Activated B cell treated with CpG ODN at 0.5 μM for 24 hours (primary cell): ENCODE measurements at regions not wholly inside any gene's neighbourhood (a gene's known extent, or its start where the extent isn't known, plus 50 kb on each side); places are given as distances from the start of the nearest gene placed in this dataset.

Experiments
- ATAC-seq: fragments of 200-7000 bp; cut with Tn5 transposase; one replicate; pipeline ENCODE4 v1.10.0; 2021; ENCODE audit warnings: low read depth, mild to moderate bottlenecking, moderate library complexity
- CTCF ChIA-PET: fragments of 350-600 bp; sonication (Branson Sonifier 250); formaldehyde crosslinking; loops from one replicate; lab custom pipeline; 2021; ENCODE audit warnings: antibody characterized with exemption; lab: Charles Lee
- POLR2A ChIA-PET: fragments of 350-600 bp; sonication (Branson Sonifier 250); formaldehyde crosslinking; loops from one replicate; lab custom pipeline; 2021; ENCODE audit warnings: antibody characterized with exemption; lab: Charles Lee
- DNase-seq: peaks from one replicate; pipeline ENCODE4 v3.0.0; 2022
- H3K27ac Mint-ChIP-seq: one replicate; pipeline ENCODE4 v1.8.0; 2020; ENCODE audit warnings: mixed read lengths
- H3K27me3 Mint-ChIP-seq: one replicate; pipeline ENCODE4 v1.8.0; 2021; ENCODE audit warnings: mixed read lengths
- H3K36me3 Mint-ChIP-seq: one replicate; pipeline ENCODE4 v1.8.0; 2021; ENCODE audit warnings: low read depth, mixed read lengths
- H3K4me1 Mint-ChIP-seq: one replicate; pipeline ENCODE4 v1.8.0; 2021; ENCODE audit warnings: mixed read lengths
- H3K4me3 Mint-ChIP-seq: one replicate; pipeline ENCODE4 v1.8.0; 2020; ENCODE audit warnings: mild to moderate bottlenecking, mixed read lengths
- H3K9me3 Mint-ChIP-seq: one replicate; pipeline ENCODE4 v1.8.0; 2020; ENCODE audit warnings: mixed read lengths
- intact Hi-C: fragments of 100-400 bp; cut with micrococcal nuclease; formaldehyde crosslinking; loops from one replicate; pipeline ENCODE4 v1.15.1; 2024
- TF ChIP-seq, protein P1 (sequence below): fragments of 200-600 bp; IDR thresholded peaks from one replicate; pipeline ENCODE4 v1.8.0; 2022; ENCODE audit warnings: antibody characterized with exemption, mild to moderate bottlenecking

DNA sequence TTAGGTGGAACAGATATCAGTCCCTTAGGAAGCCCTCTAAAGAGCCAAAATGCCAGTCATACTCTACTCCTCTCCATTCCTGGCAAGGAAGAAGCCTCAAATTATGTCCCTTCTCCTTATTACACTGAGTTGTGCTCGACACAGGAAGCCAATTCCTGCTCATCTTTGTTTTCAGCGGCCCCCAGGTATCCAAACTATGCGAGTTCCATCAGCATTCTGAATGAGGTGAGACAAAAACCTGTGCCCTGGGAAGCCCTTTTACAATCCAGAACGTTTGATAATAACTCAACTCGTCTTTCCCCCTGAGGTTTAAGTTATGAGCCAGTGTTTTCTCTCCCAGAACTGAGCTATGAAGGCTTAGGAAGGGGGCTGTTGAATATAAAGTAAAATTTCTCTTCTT, 580.5 kb downstream of the NXPH1 start:
- CTCF ChIA-PET = no interaction called here
- TF ChIP-seq, protein P1, sequence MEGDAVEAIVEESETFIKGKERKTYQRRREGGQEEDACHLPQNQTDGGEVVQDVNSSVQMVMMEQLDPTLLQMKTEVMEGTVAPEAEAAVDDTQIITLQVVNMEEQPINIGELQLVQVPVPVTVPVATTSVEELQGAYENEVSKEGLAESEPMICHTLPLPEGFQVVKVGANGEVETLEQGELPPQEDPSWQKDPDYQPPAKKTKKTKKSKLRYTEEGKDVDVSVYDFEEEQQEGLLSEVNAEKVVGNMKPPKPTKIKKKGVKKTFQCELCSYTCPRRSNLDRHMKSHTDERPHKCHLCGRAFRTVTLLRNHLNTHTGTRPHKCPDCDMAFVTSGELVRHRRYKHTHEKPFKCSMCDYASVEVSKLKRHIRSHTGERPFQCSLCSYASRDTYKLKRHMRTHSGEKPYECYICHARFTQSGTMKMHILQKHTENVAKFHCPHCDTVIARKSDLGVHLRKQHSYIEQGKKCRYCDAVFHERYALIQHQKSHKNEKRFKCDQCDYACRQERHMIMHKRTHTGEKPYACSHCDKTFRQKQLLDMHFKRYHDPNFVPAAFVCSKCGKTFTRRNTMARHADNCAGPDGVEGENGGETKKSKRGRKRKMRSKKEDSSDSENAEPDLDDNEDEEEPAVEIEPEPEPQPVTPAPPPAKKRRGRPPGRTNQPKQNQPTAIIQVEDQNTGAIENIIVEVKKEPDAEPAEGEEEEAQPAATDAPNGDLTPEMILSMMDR = no peak
- ATAC-seq (no peak), DNase-seq (no peak)
- H3K9me3 Mint-ChIP-seq = no peaks in the 10 kb centered on the region
- intact Hi-C loops = no loop called here
- no peak overlapping the region for H3K27ac Mint-ChIP-seq
- no peaks in the 10 kb centered on the region for H3K4me1 Mint-ChIP-seq
- no peak overlapping the region for H3K4me3 Mint-ChIP-seq
- no peaks in the 10 kb centered on the region for H3K36me3 Mint-ChIP-seq
- POLR2A ChIA-PET = no interaction called here
- H3K27me3 Mint-ChIP-seq = no peaks in the 10 kb centered on the region

DNA sequence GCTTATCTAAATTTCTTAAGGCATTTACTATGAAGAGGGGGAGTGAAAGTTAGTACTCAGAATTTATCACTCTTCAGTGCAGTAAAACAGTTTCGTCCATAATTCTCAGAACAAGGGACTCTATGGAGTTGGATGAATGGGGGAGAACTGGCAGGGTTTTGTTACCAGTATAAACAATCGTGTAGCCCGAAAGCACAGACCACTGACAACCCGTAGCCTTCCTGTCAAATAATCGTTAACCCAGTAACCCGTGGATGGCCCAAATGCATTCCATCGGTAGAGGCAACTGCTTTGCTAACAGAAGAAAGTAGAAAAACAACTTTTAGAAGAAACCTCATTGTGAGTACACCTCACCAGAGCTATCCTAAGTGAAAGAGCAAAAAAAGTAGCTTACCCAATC, 583.9 kb downstream of the NXPH1 start:
- ChIA-PET POLR2A (no interaction called here), CTCF (no interaction called here)
- intact Hi-C loops = no loop called here

DNA sequence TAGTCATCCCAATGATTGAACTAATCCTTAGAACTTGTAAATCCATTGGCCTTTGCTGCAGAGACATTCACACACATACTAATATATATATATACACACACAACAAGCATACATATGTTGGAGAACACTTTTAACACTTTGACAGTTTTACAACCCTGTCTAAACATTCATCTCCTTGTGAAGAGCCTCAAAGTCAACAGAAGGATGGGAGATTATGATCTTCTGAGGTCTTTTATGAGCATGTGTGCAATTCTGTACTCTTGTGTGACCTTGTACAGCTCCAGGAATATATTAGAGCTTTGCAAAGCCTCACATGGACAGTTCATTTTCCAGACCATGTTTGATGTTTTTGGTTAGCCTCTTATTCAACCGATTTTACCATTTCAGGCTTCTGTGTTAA, 589.0 kb downstream of the NXPH1 start:
- peaks cover 3% of the 10 kb centered on the region for H3K9me3 Mint-ChIP-seq
- ATAC-seq = no peak
- ChIA-PET POLR2A (no interaction called here), CTCF (no interaction called here)
- intact Hi-C loops = no loop called here
- H3K4me1 Mint-ChIP-seq = no peaks in the 10 kb centered on the region
- H3K27me3 Mint-ChIP-seq = no peaks in the 10 kb centered on the region
- no peaks in the 10 kb centered on the region for H3K36me3 Mint-ChIP-seq
- no peak overlapping the region for H3K4me3 Mint-ChIP-seq
- no peak overlapping the region for H3K27ac Mint-ChIP-seq
- no peak for DNase-seq
- TF ChIP-seq, protein P1 = no peak

More for the DNA sequence above, 583.9 kb downstream of the NXPH1 start:
- Mint-ChIP-seq H3K4me3 (no peak overlapping the region), H3K36me3 (no peaks in the 10 kb centered on the region), H3K4me1 (no peaks in the 10 kb centered on the region), H3K27me3 (no peaks in the 10 kb centered on the region), H3K27ac (no peak overlapping the region), H3K9me3 (peaks cover 3% of the 10 kb centered on the region)
- TF ChIP-seq, protein P1 = no peak
- DNase-seq = no peak
- no peak for ATAC-seq

DNA sequence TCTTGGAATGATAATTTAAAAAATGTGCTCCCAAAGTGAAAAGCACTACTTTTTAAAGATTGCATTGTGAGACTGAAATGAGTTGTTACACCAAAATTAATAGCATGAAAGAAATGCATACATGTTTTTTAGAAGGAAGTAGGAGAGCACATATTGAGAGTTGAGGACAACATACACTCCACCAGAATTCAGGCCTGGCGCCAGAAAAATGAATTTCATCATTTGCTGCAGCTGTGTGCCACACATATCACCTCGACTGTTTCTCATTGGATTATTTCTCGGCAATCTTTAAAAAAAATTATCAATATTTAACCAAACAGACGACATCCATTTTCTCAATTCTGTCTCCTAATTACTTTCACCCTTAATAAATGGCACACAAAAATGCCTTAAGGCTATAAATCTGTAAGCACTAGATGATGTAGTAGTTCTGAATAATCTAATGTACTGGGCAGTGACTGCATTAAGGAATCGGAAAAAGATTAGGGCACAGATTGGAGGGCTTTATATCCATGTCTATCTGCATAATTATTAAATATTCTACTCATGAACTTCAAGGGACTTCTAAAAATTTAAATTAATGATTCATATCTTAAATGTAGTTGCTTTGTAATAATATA, 590.4 kb downstream of the NXPH1 start:
- ATAC-seq = no peak
- ChIA-PET POLR2A (no interaction called here), CTCF (no interaction called here)
- Mint-ChIP-seq H3K27me3 (no peaks in the 10 kb centered on the region), H3K4me1 (no peaks in the 10 kb centered on the region), H3K4me3 (no peak overlapping the region), H3K27ac (no peak overlapping the region), H3K9me3 (peaks cover 3% of the 10 kb centered on the region), H3K36me3 (no peaks in the 10 kb centered on the region)
- DNase-seq = no peak
- intact Hi-C loops = no loop called here
- TF ChIP-seq, protein P1 = no peak

DNA sequence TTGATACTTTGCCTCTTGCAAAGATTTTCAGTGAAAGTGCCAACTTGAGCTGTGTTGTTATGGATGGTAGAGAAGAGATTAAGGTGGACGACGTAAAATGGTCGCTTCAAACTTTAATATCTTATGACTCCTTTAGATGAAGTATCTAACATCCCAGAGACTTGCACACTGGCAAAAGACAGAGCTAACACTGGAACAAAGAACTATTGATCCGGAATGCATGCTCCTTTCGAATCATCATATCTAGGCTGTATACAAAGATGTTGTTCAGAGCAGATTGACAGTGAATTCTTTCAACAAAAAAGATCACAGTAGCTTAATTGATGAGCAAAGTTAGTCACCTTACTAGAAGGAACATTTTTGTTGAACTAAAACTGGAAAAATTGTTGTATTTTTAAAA, 592.7 kb downstream of the NXPH1 start:
- ATAC-seq (no peak), DNase-seq (no peak)
- Mint-ChIP-seq H3K27ac (no peak overlapping the region), H3K36me3 (no peaks in the 10 kb centered on the region), H3K27me3 (no peaks in the 10 kb centered on the region), H3K4me1 (no peaks in the 10 kb centered on the region), H3K4me3 (no peak overlapping the region), H3K9me3 (no peaks in the 10 kb centered on the region)
- CTCF ChIA-PET = no interaction called here
- intact Hi-C loops = no loop called here
- TF ChIP-seq, protein P1 = no peak
- POLR2A ChIA-PET = no interaction called here
